Mesothelial cell of epicardium (in vitro differentiated cells): ENCODE measurements at regions not wholly inside any gene's neighbourhood (a gene's known extent, or its start where the extent isn't known, plus 50 kb on each side); places are given as distances from the start of the nearest gene placed in this dataset.
A peak's percentile ranks its signal among the peaks of the same experiment; 100 is the strongest.

Source experiments
- DNase-seq, 2 experiments: peaks; one replicate each; pipeline ENCODE4 v3.0.0; 2021; ENCODE audit warnings: low spot score in 2 of 2; ENCODE audit not compliant: unreplicated experiment in 2 of 2
- H3K27ac Mint-ChIP-seq: 2 replicates; pipeline ENCODE4 v1.8.0; 2021; ENCODE audit warnings: mixed read lengths
- H3K27me3 Mint-ChIP-seq: 2 replicates; pipeline ENCODE4 v1.8.0; 2021; ENCODE audit warnings: low read depth, mixed read lengths
- H3K36me3 Mint-ChIP-seq: 2 replicates; pipeline ENCODE4 v1.8.0; 2021; ENCODE audit warnings: mixed read lengths
- H3K4me1 Mint-ChIP-seq: 2 replicates; pipeline ENCODE4 v1.8.0; 2021; ENCODE audit warnings: mixed read lengths
- H3K4me3 Mint-ChIP-seq: 2 replicates; pipeline ENCODE4 v1.8.0; 2021; ENCODE audit warnings: mild to moderate bottlenecking, moderate library complexity, mixed read lengths
- H3K9me3 Mint-ChIP-seq: 2 replicates; pipeline ENCODE4 v1.8.0; 2021; ENCODE audit warnings: mixed read lengths
- TF ChIP-seq, protein P1 (sequence below): fragments of 200-600 bp; sonication (generic); IDR thresholded peaks from one replicate; pipeline ENCODE4 v1.5.0; 2021; ENCODE audit warnings: antibody characterized with exemption; ENCODE audit not compliant: unreplicated experiment

DNA sequence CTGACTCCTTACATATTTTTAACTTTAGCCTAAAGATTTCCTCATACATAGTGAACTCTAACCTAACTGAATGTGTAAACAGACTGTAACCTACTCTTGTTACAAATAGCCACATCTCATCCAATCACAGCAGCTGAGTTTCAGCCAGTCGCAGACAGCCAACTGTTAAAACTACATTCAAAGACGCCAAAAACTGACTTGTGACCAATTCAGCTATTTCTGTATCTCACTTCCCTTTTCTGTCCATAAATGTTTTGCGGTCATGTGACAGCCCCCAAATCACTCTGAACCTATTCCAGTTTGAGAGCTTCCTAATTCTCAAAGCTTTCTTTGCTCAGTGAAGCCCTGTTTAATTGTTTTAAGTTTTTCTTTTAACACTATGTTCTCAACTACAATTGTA, 2731.9 kb downstream of the ARAP2 start:
- Mint-ChIP-seq H3K27ac (peak overlapping the region; percentile 47), H3K4me1 (peaks cover 3% of the 10 kb centered on the region), H3K9me3 (peaks cover 19% of the 10 kb centered on the region), H3K36me3 (peaks cover 8% of the 10 kb centered on the region), H3K4me3 (no peak overlapping the region), H3K27me3 (no peaks in the 10 kb centered on the region)
- TF ChIP-seq, protein P1, sequence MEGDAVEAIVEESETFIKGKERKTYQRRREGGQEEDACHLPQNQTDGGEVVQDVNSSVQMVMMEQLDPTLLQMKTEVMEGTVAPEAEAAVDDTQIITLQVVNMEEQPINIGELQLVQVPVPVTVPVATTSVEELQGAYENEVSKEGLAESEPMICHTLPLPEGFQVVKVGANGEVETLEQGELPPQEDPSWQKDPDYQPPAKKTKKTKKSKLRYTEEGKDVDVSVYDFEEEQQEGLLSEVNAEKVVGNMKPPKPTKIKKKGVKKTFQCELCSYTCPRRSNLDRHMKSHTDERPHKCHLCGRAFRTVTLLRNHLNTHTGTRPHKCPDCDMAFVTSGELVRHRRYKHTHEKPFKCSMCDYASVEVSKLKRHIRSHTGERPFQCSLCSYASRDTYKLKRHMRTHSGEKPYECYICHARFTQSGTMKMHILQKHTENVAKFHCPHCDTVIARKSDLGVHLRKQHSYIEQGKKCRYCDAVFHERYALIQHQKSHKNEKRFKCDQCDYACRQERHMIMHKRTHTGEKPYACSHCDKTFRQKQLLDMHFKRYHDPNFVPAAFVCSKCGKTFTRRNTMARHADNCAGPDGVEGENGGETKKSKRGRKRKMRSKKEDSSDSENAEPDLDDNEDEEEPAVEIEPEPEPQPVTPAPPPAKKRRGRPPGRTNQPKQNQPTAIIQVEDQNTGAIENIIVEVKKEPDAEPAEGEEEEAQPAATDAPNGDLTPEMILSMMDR: no peak
- no peak for DNase-seq

DNA sequence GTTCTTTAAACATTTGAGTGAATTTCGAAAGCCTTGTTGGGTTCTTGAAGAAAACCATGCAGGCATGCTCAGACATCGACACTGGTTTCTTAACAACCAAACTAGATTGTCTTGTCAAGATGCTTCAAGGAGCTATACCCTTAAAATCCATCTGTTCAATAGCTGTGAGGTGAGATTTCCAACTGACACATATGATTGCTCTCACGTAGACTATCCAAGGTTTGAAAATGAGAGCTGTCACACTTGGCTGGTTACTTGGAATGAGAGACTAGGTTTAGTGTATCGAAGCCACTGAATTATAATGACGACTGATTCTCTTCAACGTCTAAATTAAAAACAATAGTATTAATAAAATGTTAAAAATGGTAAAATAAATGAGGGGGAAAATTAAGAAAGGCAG, 2725.5 kb downstream of the ARAP2 start:
- DNase-seq: no peak
- Mint-ChIP-seq H3K9me3 (peaks cover 27% of the 10 kb centered on the region), H3K27ac (no peak overlapping the region), H3K36me3 (peaks cover 8% of the 10 kb centered on the region), H3K4me1 (no peaks in the 10 kb centered on the region), H3K4me3 (no peak overlapping the region), H3K27me3 (no peaks in the 10 kb centered on the region)
- TF ChIP-seq, protein P1: no peak

DNA sequence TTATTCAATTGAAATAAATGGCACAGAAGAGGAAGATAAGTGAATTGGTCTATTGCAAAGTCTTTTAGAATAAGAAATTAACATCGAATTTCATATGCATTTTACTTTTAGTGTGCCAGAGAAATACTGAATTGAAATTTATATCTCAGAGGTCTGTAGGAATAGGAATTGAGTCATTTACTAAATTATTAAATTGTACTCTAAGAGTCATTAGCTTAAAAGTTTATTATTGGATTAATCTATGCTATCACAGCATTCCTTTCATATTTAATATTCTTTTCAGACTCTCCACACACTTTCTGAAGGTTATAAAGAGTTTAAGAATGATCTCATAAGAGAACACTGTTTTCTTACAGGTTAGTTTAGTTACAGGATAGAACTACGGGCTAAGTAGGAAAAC, 2711.5 kb downstream of the ARAP2 start:
- H3K4me1 Mint-ChIP-seq: peaks cover 5% of the 10 kb centered on the region
- H3K27me3 Mint-ChIP-seq: no peaks in the 10 kb centered on the region
- H3K4me3 Mint-ChIP-seq: no peak overlapping the region
- DNase-seq: no peak
- TF ChIP-seq, protein P1: no peak
- no peak overlapping the region for H3K27ac Mint-ChIP-seq
- no peaks in the 10 kb centered on the region for H3K9me3 Mint-ChIP-seq
- H3K36me3 Mint-ChIP-seq: no peaks in the 10 kb centered on the region

DNA sequence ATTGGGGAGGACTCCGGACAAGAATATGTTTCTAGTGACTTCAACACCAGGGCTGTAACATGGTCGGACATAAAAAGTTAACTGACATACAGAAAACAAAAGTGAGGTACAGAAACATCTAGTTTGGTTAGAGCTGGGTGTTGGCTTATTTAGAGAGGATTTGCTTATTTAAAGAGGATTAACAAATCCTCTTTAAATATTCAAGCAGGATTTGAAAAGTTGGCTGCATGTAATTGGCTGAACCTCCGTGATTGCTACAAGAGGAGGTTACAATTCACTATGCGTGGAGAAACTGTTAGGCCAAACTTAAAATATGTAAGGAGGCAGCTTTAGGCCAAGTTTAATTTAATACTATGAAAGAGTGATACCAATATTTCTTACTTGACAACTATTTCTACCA, 2707.4 kb downstream of the ARAP2 start:
- no peaks in the 10 kb centered on the region for H3K36me3 Mint-ChIP-seq
- H3K4me3 Mint-ChIP-seq: no peak overlapping the region
- peaks cover 5% of the 10 kb centered on the region for H3K4me1 Mint-ChIP-seq
- H3K27me3 Mint-ChIP-seq: no peaks in the 10 kb centered on the region
- no peaks in the 10 kb centered on the region for H3K9me3 Mint-ChIP-seq
- TF ChIP-seq, protein P1: no peak
- H3K27ac Mint-ChIP-seq: no peak overlapping the region
- DNase-seq: no peak

DNA sequence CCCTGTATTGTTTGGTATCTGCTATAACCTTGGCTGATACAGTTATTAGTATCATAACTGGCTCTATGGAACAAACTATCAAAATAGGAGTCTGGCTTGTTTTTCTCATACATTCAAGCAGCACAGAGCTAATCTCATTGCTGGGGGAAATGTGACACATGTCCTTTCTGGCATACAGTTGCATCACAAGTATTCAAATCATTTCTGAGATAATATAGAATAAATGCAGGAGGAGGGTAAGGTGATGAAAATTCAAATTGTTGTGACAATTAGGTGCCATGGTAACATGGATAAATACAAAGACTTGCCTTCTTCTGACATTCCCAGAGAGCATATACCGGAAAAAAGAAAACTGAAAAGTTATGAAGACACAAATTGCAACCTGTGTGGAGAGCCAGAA, 2706.8 kb downstream of the ARAP2 start:
- Mint-ChIP-seq H3K9me3 (no peaks in the 10 kb centered on the region), H3K27me3 (no peaks in the 10 kb centered on the region), H3K4me1 (peaks cover 5% of the 10 kb centered on the region), H3K27ac (no peak overlapping the region), H3K4me3 (no peak overlapping the region), H3K36me3 (no peaks in the 10 kb centered on the region)
- TF ChIP-seq, protein P1: no peak
- no peak for DNase-seq

DNA sequence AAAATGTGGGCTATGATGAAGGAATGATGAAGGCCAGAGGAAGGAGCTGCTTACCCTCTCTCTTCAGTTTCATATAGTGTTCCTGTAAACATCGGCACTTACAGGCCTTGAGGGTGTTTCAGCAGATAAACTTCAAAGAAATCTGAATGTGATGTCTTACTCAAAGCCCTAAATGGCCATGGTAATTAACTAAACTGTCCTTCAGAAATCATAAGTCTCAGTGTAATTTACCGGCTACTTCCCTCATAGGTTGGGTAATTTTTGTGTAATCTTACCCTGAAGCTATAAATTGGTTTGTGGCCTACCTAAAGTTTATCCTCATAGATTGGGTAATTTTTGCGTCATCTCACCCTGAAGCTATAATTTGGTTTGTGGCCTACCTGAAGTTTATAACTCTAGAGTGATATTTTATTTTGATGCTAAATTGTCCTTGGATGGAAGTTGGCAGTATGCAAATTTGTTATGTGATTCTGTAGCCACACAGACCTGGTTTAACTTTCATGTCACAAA, 2700.3 kb downstream of the ARAP2 start:
- Mint-ChIP-seq H3K27me3 (no peaks in the 10 kb centered on the region), H3K9me3 (peaks cover 25% of the 10 kb centered on the region), H3K4me1 (no peaks in the 10 kb centered on the region), H3K36me3 (no peaks in the 10 kb centered on the region), H3K27ac (no peak overlapping the region), H3K4me3 (no peak overlapping the region)
- TF ChIP-seq, protein P1: no peak
- DNase-seq: no peak
